A673 (cell line): ENCODE measurements at regions not wholly inside any gene's neighbourhood (a gene's known extent, or its start where the extent isn't known, plus 50 kb on each side); places are given as distances from the start of the nearest gene placed in this dataset.
"Not testable (repeated sequence)": the region's sequence is repeated elsewhere in the genome, so short reads cannot be mapped to it uniquely, and the experiment has no call there.

ENCODE experiments used
- BruUV-seq: library from RNA; stranded (reverse); fragments of 400-500 nt; replicated peaks from 2 replicates; lab custom pipeline; 2021; lab: Mats Ljungman, UMichigan
- CTCF ChIA-PET: fragments of 300-600 bp; sonication (Branson Sonifier 250); formaldehyde crosslinking; loops from one replicate; lab custom pipeline; 2022; ENCODE audit warnings: antibody characterized with exemption; lab: Charles Lee
- POLR2A ChIA-PET: fragments of 300-600 bp; sonication (Branson Sonifier 250); formaldehyde crosslinking; loops from one replicate; lab custom pipeline; 2022; ENCODE audit warnings: antibody characterized with exemption; ENCODE audit not compliant: low non-redundant PET; lab: Charles Lee
- DNase-seq: peaks from one replicate; pipeline ENCODE4 v3.0.0-alpha.2; 2015; ENCODE audit warnings: low spot score
- H3K27ac ChIP-seq: fragments of 200-600 bp; sonication (generic); 2 replicates; pipeline ENCODE4 v1.5.1; 2016; ENCODE audit warnings: mixed run types, low read depth, mild to moderate bottlenecking, mixed read lengths, antibody characterized with exemption, low read length; ENCODE audit not compliant: poor library complexity, severe bottlenecking
- H3K27me3 ChIP-seq: fragments of 200-600 bp; sonication (generic); replicated peaks from 2 replicates; pipeline ENCODE4 v1.6.1; 2017; ENCODE audit warnings: mixed run types, low read depth, mild to moderate bottlenecking, mixed read lengths, antibody characterized with exemption, low read length; ENCODE audit not compliant: insufficient read depth, poor library complexity
- H3K36me3 ChIP-seq: fragments of 200-600 bp; sonication (generic); 2 replicates; pipeline ENCODE4 v1.6.1; 2016; ENCODE audit warnings: mixed run types, mild to moderate bottlenecking, mixed read lengths, antibody characterized with exemption, low read length; ENCODE audit not compliant: insufficient read depth, poor library complexity, severe bottlenecking
- H3K4me1 ChIP-seq: fragments of 200-600 bp; sonication (generic); 2 replicates; pipeline ENCODE4 v1.6.1; 2017; ENCODE audit warnings: mixed run types, mild to moderate bottlenecking, mixed read lengths, antibody characterized with exemption, low read length; ENCODE audit not compliant: insufficient read depth, poor library complexity, severe bottlenecking
- H3K4me3 ChIP-seq: fragments of 200-600 bp; sonication (generic); 2 replicates; pipeline ENCODE4 v1.5.1; 2016; ENCODE audit warnings: low read depth, mixed run types, mild to moderate bottlenecking, mixed read lengths, low read length; ENCODE audit not compliant: poor library complexity, severe bottlenecking
- H3K9me3 ChIP-seq: fragments of 200-600 bp; sonication (generic); 2 replicates; pipeline ENCODE4 v1.6.1; 2016; ENCODE audit warnings: mixed run types, low read depth, mild to moderate bottlenecking, mixed read lengths, antibody characterized with exemption, low read length; ENCODE audit not compliant: poor library complexity, severe bottlenecking
- EZH2 ChIP-seq: fragments of 200-600 bp; sonication (generic); IDR thresholded peaks from 2 replicates; pipeline ENCODE4 v1.6.1; 2017; ENCODE audit warnings: borderline replicate concordance, low read depth, mild to moderate bottlenecking, mixed read lengths, antibody characterized with exemption, low read length; ENCODE audit not compliant: poor library complexity, severe bottlenecking
- intact Hi-C: fragments of 100-400 bp; cut with micrococcal nuclease; formaldehyde crosslinking; loops from one replicate; pipeline ENCODE4 v1.10.0; 2022; ENCODE audit not compliant: unreplicated experiment
- TF ChIP-seq, protein P1 (sequence below): fragments of 300-800, 200-600 bp; sonication (generic); conservative IDR thresholded peaks from 2 replicates; pipeline ENCODE4 v1.5.1; 2017; ENCODE audit warnings: low read depth, mild to moderate bottlenecking, antibody characterized with exemption, low read length, moderate library complexity, mixed read lengths

DNA sequence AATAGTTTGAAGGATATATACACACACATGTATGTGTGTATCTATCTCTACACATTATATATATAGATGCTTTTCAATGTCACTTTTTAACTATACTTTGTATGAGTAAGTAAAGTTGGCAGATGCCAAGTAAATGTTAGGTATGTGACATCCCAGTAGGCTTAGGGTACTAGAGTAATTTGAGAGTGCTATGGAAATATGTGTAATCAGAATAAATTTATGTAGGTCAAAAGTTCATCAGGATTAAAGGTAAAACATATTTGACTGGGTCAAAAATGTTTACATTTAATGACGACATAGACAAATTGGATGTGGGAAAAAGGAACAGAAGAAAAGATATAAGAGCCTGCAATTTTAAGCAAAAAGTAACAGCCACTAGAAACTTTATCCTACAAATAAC lies 588.8 kb downstream of the ANKRD50 start:
- Histone ChIP-seq H3K36me3 (no peaks in the 10 kb centered on the region), H3K4me1 (no peaks in the 10 kb centered on the region), H3K27me3 (no peaks in the 10 kb centered on the region), H3K9me3 (no peaks in the 10 kb centered on the region), H3K27ac (no peak overlapping the region), H3K4me3 (no peak overlapping the region)
- DNase-seq, result no peak
- ChIA-PET POLR2A (no interaction called here), CTCF (no interaction called here)
- no TSS peak for BruUV-seq
- TF ChIP-seq, protein P1, sequence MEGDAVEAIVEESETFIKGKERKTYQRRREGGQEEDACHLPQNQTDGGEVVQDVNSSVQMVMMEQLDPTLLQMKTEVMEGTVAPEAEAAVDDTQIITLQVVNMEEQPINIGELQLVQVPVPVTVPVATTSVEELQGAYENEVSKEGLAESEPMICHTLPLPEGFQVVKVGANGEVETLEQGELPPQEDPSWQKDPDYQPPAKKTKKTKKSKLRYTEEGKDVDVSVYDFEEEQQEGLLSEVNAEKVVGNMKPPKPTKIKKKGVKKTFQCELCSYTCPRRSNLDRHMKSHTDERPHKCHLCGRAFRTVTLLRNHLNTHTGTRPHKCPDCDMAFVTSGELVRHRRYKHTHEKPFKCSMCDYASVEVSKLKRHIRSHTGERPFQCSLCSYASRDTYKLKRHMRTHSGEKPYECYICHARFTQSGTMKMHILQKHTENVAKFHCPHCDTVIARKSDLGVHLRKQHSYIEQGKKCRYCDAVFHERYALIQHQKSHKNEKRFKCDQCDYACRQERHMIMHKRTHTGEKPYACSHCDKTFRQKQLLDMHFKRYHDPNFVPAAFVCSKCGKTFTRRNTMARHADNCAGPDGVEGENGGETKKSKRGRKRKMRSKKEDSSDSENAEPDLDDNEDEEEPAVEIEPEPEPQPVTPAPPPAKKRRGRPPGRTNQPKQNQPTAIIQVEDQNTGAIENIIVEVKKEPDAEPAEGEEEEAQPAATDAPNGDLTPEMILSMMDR, result no peak
- no peak for TF ChIP-seq EZH2
- intact Hi-C loops, result no loop called here

DNA sequence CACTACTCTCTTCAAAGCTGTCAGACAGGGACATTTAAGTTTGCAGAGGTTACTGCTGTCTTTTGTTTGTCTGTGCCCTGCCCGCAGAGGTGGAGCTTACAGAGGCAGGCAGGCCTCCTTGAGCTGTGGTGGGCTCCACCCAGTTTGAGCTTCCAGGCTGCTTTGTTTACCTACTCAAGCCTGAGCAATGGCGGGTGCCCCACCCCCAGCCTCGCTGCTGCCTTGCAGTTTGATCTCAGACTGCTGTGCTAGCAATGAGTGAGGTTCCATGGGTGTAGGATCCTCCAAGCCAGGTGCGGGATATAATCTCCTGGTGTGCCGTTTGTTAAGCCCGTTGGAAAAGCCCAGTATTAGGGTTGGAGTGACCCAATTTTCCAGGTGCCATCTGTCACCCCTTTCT lies 581.2 kb downstream of the ANKRD50 start:
- H3K27ac ChIP-seq, BruUV-seq, H3K9me3 ChIP-seq, H3K27me3 ChIP-seq, DNase-seq, CTCF ChIA-PET, H3K36me3 ChIP-seq, POLR2A ChIA-PET, H3K4me3 ChIP-seq, intact Hi-C loops, H3K4me1 ChIP-seq: not testable (repeated sequence)

DNA sequence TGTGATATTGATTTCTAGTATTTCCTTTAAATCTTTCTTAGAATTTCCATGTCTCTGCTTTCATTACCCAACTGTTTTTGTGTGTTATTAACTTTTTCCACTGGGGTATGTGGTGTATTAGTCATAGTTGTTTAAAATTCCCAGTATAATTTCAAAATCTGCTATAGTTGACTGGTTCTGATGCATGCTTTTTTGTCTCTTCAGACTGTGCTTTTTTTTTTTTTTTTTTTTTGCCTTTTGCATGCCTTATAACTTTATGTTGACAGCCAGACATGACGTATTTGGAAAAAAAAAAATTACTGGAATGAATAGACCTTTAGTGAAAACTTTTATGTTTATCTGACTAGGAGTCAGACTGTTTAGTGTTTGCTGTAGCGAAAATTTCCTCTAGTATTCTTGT lies 580.4 kb downstream of the ANKRD50 start:
- Histone ChIP-seq H3K4me1 (no peaks in the 10 kb centered on the region), H3K9me3 (peaks cover 4% of the 10 kb centered on the region), H3K27me3 (no peaks in the 10 kb centered on the region), H3K27ac (no peak overlapping the region), H3K36me3 (no peaks in the 10 kb centered on the region), H3K4me3 (no peak overlapping the region)
- no peak for DNase-seq
- ChIA-PET CTCF (no interaction called here), POLR2A (no interaction called here)
- TF ChIP-seq, protein P1, result no peak
- TF ChIP-seq EZH2, result no peak
- intact Hi-C loops, result no loop called here
- BruUV-seq, result no TSS peak

DNA sequence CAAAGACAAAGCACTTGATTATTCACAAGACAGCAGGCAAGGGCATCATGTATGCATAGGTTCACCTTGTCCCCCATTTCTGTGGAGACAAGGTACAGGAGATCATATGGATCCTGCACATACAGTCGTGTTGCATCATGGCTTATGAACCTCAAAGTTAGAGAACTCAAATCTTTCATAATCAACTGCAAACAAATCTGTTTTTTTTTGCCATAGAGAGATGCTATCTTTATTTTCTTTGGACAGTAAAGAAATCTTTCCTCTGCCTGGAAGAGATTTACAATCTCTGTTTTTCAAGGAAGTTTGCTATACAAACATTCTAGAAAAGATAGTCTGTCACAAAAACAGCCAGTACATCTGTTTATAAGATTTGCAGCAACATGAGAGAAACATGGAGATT lies 578.8 kb downstream of the ANKRD50 start:
- DNase-seq, result no peak
- intact Hi-C loops, result no loop called here
- no peak overlapping the region for H3K4me3 ChIP-seq
- no peaks in the 10 kb centered on the region for H3K4me1 ChIP-seq
- no peak for TF ChIP-seq EZH2
- TF ChIP-seq, protein P1, result no peak
- BruUV-seq, result no TSS peak
- no peak overlapping the region for H3K27ac ChIP-seq
- H3K27me3 ChIP-seq, result no peaks in the 10 kb centered on the region
- peaks cover 4% of the 10 kb centered on the region for H3K9me3 ChIP-seq
- POLR2A ChIA-PET, result no interaction called here
- CTCF ChIA-PET, result no interaction called here
- H3K36me3 ChIP-seq, result no peaks in the 10 kb centered on the region
